ACC112 (cell line): ENCODE measurements at regions not wholly inside any gene's neighbourhood (a gene's known extent, or its start where the extent isn't known, plus 50 kb on each side); places are given as distances from the start of the nearest gene placed in this dataset.

ENCODE experiments used
- H2AFZ ChIP-seq: fragments of 200-600 bp; sonication (generic); one replicate; pipeline ENCODE4 v1.6.0; 2017; ENCODE audit warnings: antibody characterized with exemption, low read length; ENCODE audit not compliant: unreplicated experiment
- H3K27ac ChIP-seq: fragments of 200-600 bp; sonication (generic); 2 replicates; pipeline ENCODE4 v1.5.1; 2014; ENCODE audit warnings: low read depth, mild to moderate bottlenecking, antibody characterized with exemption, low read length, moderate library complexity
- H3K27me3 ChIP-seq: fragments of 200-600 bp; sonication (generic); 2 replicates; pipeline ENCODE4 v1.6.1; 2014; ENCODE audit warnings: mild to moderate bottlenecking, antibody characterized with exemption, low read length, moderate library complexity, mixed read lengths; ENCODE audit not compliant: insufficient read depth
- H3K36me3 ChIP-seq: fragments of 200-600 bp; sonication (generic); 2 replicates; pipeline ENCODE4 v1.6.1; 2016; ENCODE audit warnings: mild to moderate bottlenecking, antibody characterized with exemption, low read length, moderate library complexity, mixed read lengths; ENCODE audit not compliant: insufficient read depth
- H3K4me1 ChIP-seq: fragments of 200-600 bp; sonication (generic); one replicate; pipeline ENCODE4 v1.6.1; 2016; ENCODE audit warnings: low read length, mixed read lengths; ENCODE audit not compliant: insufficient read depth, unreplicated experiment, control insufficient read depth
- H3K4me3 ChIP-seq: fragments of 200-600 bp; sonication (generic); 2 replicates; pipeline ENCODE4 v1.5.1; 2014; ENCODE audit warnings: mild to moderate bottlenecking, low read depth, low read length
- H3K79me2 ChIP-seq: fragments of 200-600 bp; sonication (generic); one replicate; pipeline ENCODE4 v1.6.0; 2016; ENCODE audit warnings: low read length; ENCODE audit not compliant: control insufficient read depth, unreplicated experiment, insufficient read depth

- no peak overlapping the region for H2AFZ ChIP-seq
- no peaks in the 10 kb centered on the region for H3K36me3 ChIP-seq
- no peak overlapping the region for H3K27ac ChIP-seq
- no peak overlapping the region for H3K4me3 ChIP-seq
- H3K4me1 ChIP-seq, result no peaks in the 10 kb centered on the region
- H3K27me3 ChIP-seq, result no peaks in the 10 kb centered on the region
- no peaks in the 10 kb centered on the region for H3K79me2 ChIP-seq
Measured at GRCh38 chr19:28608292-28608691, 604.7 kb downstream of the UQCRFS1 start.

GRCh38 chr19:28607066-28607583, 605.8 kb downstream of the UQCRFS1 start:
- Histone ChIP-seq H3K79me2 (no peaks in the 10 kb centered on the region), H3K4me1 (no peaks in the 10 kb centered on the region), H3K27ac (no peak overlapping the region), H3K36me3 (no peaks in the 10 kb centered on the region), H3K27me3 (no peaks in the 10 kb centered on the region), H2AFZ (no peak overlapping the region), H3K4me3 (no peak overlapping the region)

- H3K27ac ChIP-seq, result no peak overlapping the region
- H2AFZ ChIP-seq, result no peak overlapping the region
- H3K4me3 ChIP-seq, result no peak overlapping the region
- no peaks in the 10 kb centered on the region for H3K27me3 ChIP-seq
- H3K4me1 ChIP-seq, result no peaks in the 10 kb centered on the region
- H3K36me3 ChIP-seq, result no peaks in the 10 kb centered on the region
- H3K79me2 ChIP-seq, result no peaks in the 10 kb centered on the region
Measured at GRCh38 chr19:28606269-28607032, 606.5 kb downstream of the UQCRFS1 start.

GRCh38 chr19:28605501-28606268, 607.3 kb downstream of the UQCRFS1 start:
- no peaks in the 10 kb centered on the region for H3K36me3 ChIP-seq
- H3K79me2 ChIP-seq, result no peaks in the 10 kb centered on the region
- no peak overlapping the region for H3K27ac ChIP-seq

GRCh38 chr19:28603453-28603852, 609.5 kb downstream of the UQCRFS1 start:
- Histone ChIP-seq H2AFZ (no peak overlapping the region), H3K27ac (no peak overlapping the region), H3K4me1 (no peaks in the 10 kb centered on the region), H3K79me2 (no peaks in the 10 kb centered on the region), H3K27me3 (no peaks in the 10 kb centered on the region), H3K36me3 (no peaks in the 10 kb centered on the region), H3K4me3 (no peak overlapping the region)

More at GRCh38 chr19:28605501-28606268, 607.3 kb downstream of the UQCRFS1 start:
- no peak overlapping the region for H2AFZ ChIP-seq
- H3K4me1 ChIP-seq, result no peaks in the 10 kb centered on the region
- H3K4me3 ChIP-seq, result no peak overlapping the region
- no peaks in the 10 kb centered on the region for H3K27me3 ChIP-seq

GRCh38 chr19:28602675-28603298, 610.2 kb downstream of the UQCRFS1 start:
- Histone ChIP-seq H3K4me3 (no peak overlapping the region), H3K27ac (no peak overlapping the region), H2AFZ (no peak overlapping the region), H3K27me3 (no peaks in the 10 kb centered on the region), H3K36me3 (no peaks in the 10 kb centered on the region), H3K79me2 (no peaks in the 10 kb centered on the region), H3K4me1 (no peaks in the 10 kb centered on the region)

- no peak overlapping the region for H2AFZ ChIP-seq
- no peak overlapping the region for H3K27ac ChIP-seq
- H3K4me1 ChIP-seq, result no peaks in the 10 kb centered on the region
- H3K4me3 ChIP-seq, result no peak overlapping the region
- H3K27me3 ChIP-seq, result no peaks in the 10 kb centered on the region
- H3K36me3 ChIP-seq, result no peaks in the 10 kb centered on the region
- H3K79me2 ChIP-seq, result no peaks in the 10 kb centered on the region
Measured at GRCh38 chr19:28601723-28602440, 611.1 kb downstream of the UQCRFS1 start.

- Histone ChIP-seq H3K36me3 (no peaks in the 10 kb centered on the region), H3K27ac (no peak overlapping the region), H3K4me1 (no peaks in the 10 kb centered on the region), H2AFZ (no peak overlapping the region), H3K27me3 (no peaks in the 10 kb centered on the region), H3K4me3 (no peak overlapping the region), H3K79me2 (no peaks in the 10 kb centered on the region)
Measured at GRCh38 chr19:28598861-28599260, 614.1 kb downstream of the UQCRFS1 start.

GRCh38 chr19:28596561-28597071, 616.3 kb downstream of the UQCRFS1 start:
- H2AFZ ChIP-seq, result no peak overlapping the region
- H3K4me1 ChIP-seq, result no peaks in the 10 kb centered on the region
- H3K4me3 ChIP-seq, result no peak overlapping the region
- no peaks in the 10 kb centered on the region for H3K27me3 ChIP-seq
- no peaks in the 10 kb centered on the region for H3K36me3 ChIP-seq
- H3K27ac ChIP-seq, result no peak overlapping the region
- H3K79me2 ChIP-seq, result no peaks in the 10 kb centered on the region
